Activated CD4-positive, alpha-beta memory T cell treated with anti-CD3 and anti-CD28 coated beads, Interleukin-2, amount 10 ng/mL, durations not matched to agents 7 days and 5 days (primary cell): ENCODE measurements at regions not wholly inside any gene's neighbourhood (a gene's known extent, or its start where the extent isn't known, plus 50 kb on each side); places are given as distances from the start of the nearest gene placed in this dataset.
A peak's percentile ranks its signal among the peaks of the same experiment; 100 is the strongest.

Experiments
- CTCF ChIA-PET: fragments of 350-600 bp; sonication (Branson Sonifier 250); formaldehyde crosslinking; loops from one replicate; lab custom pipeline; 2021; ENCODE audit warnings: antibody characterized with exemption, inconsistent platforms; lab: Charles Lee
- POLR2A ChIA-PET: fragments of 350-600 bp; sonication (Branson Sonifier 250); formaldehyde crosslinking; loops from one replicate; lab custom pipeline; 2021; ENCODE audit warnings: antibody characterized with exemption; lab: Charles Lee
- DNase-seq: peaks from one replicate; pipeline ENCODE4 v3.0.0-alpha.2; 2020
- H3K27ac Mint-ChIP-seq: one replicate; pipeline ENCODE4 v1.8.0; 2021; ENCODE audit warnings: mild to moderate bottlenecking, mixed read lengths
- H3K27me3 Mint-ChIP-seq: one replicate; pipeline ENCODE4 v1.8.0; 2021; ENCODE audit warnings: mixed read lengths
- H3K36me3 Mint-ChIP-seq: one replicate; pipeline ENCODE4 v1.8.0; 2021; ENCODE audit warnings: low read depth, mixed read lengths
- H3K4me1 Mint-ChIP-seq: one replicate; pipeline ENCODE4 v1.8.0; 2021; ENCODE audit warnings: mixed read lengths
- H3K4me3 Mint-ChIP-seq: one replicate; pipeline ENCODE4 v1.8.0; 2021; ENCODE audit warnings: mild to moderate bottlenecking, mixed read lengths
- H3K9me3 Mint-ChIP-seq: one replicate; pipeline ENCODE4 v1.8.0; 2021; ENCODE audit warnings: mixed read lengths

DNA sequence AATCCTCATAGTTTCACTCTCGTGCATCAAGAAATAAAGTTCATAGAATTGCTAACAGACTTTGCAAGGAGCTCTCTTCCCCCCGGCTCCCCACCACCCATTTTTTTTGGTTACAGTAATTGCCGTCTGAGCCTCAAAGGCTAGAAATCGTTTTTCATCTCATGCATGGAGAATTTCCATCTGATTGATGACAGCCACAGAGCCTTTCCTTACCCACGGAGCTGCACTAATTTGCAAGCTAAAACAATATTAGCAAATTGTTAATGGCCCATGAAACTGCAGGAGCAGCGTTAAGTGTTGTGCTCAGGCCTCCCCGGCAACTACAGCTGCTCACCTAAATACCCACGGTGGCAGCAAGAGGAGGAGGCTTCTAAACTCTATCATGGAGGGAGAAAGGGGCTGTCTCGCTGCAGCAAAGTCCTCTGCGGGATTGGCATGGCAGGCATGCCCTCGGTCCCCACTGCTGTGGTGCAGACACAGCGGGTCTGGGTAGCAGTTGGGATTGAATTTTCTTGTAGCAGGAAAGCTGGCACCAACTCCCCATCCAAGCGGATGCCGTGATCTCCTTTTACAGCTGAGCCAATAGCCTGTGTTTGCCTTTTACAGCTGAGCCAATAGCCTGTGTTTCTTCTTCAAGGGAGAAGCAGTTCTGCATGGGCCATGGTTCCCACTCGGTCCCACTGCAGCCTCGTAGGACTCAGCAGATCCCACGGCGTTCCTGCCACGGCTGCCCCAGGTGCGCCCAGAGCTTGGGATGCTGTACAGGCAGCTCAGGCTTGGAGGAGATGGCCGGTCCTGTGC, 412.3 kb downstream of the BRD1 start:
- ChIA-PET POLR2A (no interaction called here), CTCF (no interaction called here)
- no peaks in the 10 kb centered on the region for H3K9me3 Mint-ChIP-seq
- H3K36me3 Mint-ChIP-seq, result no peaks in the 10 kb centered on the region
- no peak for DNase-seq
- H3K27ac Mint-ChIP-seq, result no peak overlapping the region
- no peak overlapping the region for H3K4me3 Mint-ChIP-seq
- no peaks in the 10 kb centered on the region for H3K27me3 Mint-ChIP-seq
- H3K4me1 Mint-ChIP-seq, result no peaks in the 10 kb centered on the region

GRCh38 chr22:49413551-49413950, 414.1 kb downstream of the BRD1 start:
- CTCF ChIA-PET, result no interaction called here
- no peaks in the 10 kb centered on the region for H3K4me1 Mint-ChIP-seq
- no peaks in the 10 kb centered on the region for H3K36me3 Mint-ChIP-seq

GRCh38 chr22:49413146-49413545, 414.5 kb downstream of the BRD1 start:
- H3K4me1 Mint-ChIP-seq, result no peaks in the 10 kb centered on the region
- no peaks in the 10 kb centered on the region for H3K9me3 Mint-ChIP-seq
- no peak overlapping the region for H3K27ac Mint-ChIP-seq
- DNase-seq, result no peak
- ChIA-PET CTCF (no interaction called here), POLR2A (no interaction called here)
- H3K4me3 Mint-ChIP-seq, result no peak overlapping the region
- no peaks in the 10 kb centered on the region for H3K36me3 Mint-ChIP-seq
- no peaks in the 10 kb centered on the region for H3K27me3 Mint-ChIP-seq

More at GRCh38 chr22:49413551-49413950, 414.1 kb downstream of the BRD1 start:
- Mint-ChIP-seq H3K27ac (no peak overlapping the region), H3K9me3 (no peaks in the 10 kb centered on the region), H3K27me3 (no peaks in the 10 kb centered on the region), H3K4me3 (no peak overlapping the region)
- no peak for DNase-seq
- POLR2A ChIA-PET, result no interaction called here

- H3K27me3 Mint-ChIP-seq, result no peaks in the 10 kb centered on the region
- no peak overlapping the region for H3K27ac Mint-ChIP-seq
- no peaks in the 10 kb centered on the region for H3K4me1 Mint-ChIP-seq
- ChIA-PET CTCF (no interaction called here), POLR2A (no interaction called here)
- no peaks in the 10 kb centered on the region for H3K9me3 Mint-ChIP-seq
- DNase-seq, result no peak
- H3K4me3 Mint-ChIP-seq, result no peak overlapping the region
- H3K36me3 Mint-ChIP-seq, result no peaks in the 10 kb centered on the region
Observed at GRCh38 chr22:49412236-49412635, 415.4 kb downstream of the BRD1 start.

DNA sequence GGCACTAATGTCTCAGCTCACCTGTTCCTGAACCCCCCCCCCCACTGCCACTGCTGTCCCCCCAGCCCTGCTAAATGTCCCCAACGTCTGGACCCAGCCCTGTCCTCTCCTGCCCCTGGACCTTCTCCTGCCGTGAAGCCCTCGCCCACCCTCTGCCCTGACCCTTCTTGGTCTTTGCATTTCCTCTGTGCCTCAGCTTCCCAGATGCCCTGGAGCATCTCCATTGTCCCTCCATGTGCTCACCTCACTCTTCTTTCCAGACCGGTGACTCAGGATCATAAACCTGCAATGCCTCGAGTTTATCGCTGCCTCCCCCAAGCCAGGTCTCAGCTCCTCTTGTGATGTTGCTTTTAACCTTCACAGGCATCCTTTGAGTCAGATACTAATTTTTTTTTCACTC, 416.4 kb downstream of the BRD1 start:
- H3K36me3 Mint-ChIP-seq, result no peaks in the 10 kb centered on the region
- H3K9me3 Mint-ChIP-seq, result no peaks in the 10 kb centered on the region
- ChIA-PET CTCF (no interaction called here), POLR2A (no interaction called here)
- no peaks in the 10 kb centered on the region for H3K4me1 Mint-ChIP-seq
- no peak overlapping the region for H3K27ac Mint-ChIP-seq
- no peak for DNase-seq
- no peaks in the 10 kb centered on the region for H3K27me3 Mint-ChIP-seq
- no peak overlapping the region for H3K4me3 Mint-ChIP-seq

DNA sequence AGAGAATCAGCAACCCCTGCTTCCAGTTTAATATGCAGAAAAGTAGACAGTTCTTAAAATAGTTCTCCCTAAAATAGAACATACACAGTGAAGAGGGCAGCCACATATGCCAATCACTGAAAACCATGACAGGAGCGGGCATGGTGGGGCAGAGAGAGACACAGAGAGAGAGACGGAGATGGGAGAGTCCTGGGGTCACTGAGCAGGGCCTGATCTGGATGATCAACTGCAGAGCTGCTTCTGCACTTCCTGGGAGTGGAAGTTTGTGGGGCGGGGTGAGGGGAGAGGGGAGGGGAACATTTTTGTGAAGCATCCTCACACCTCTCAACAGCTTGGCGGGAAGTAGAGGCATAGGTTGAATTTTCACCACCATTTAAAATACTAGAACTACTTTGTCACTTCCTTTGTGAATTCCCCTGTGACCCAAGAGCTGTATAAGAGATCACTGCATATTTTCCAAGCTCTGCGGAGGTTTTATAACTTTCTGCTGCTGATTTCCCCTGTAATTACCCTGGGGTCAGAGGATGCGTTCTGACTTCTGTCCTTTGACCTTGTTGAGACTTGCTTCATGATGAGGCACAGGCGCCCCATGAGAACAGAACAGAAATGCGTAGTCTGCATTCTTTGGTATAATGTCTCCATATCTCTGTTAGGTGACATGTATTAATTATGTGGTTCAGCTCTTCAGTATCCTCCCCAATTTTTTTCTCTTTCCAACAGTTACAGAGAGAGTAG, 419.4 kb downstream of the BRD1 start:
- CTCF ChIA-PET, result no interaction called here
- H3K9me3 Mint-ChIP-seq, result no peaks in the 10 kb centered on the region
- POLR2A ChIA-PET, result no interaction called here
- no peak overlapping the region for H3K27ac Mint-ChIP-seq
- no peaks in the 10 kb centered on the region for H3K4me1 Mint-ChIP-seq
- H3K27me3 Mint-ChIP-seq, result no peaks in the 10 kb centered on the region
- H3K4me3 Mint-ChIP-seq, result no peak overlapping the region
- H3K36me3 Mint-ChIP-seq, result no peaks in the 10 kb centered on the region
- no peak for DNase-seq

GRCh38 chr22:49406879-49407587, 420.6 kb downstream of the BRD1 start:
- DNase-seq, result no peak
- POLR2A ChIA-PET, result no interaction called here
- H3K4me1 Mint-ChIP-seq, result no peaks in the 10 kb centered on the region
- H3K36me3 Mint-ChIP-seq, result no peaks in the 10 kb centered on the region
- H3K27ac Mint-ChIP-seq, result no peak overlapping the region
- H3K4me3 Mint-ChIP-seq, result no peak overlapping the region
- no peaks in the 10 kb centered on the region for H3K9me3 Mint-ChIP-seq
- CTCF ChIA-PET, result no interaction called here
- H3K27me3 Mint-ChIP-seq, result no peaks in the 10 kb centered on the region

GRCh38 chr22:49406047-49406650, 421.5 kb downstream of the BRD1 start:
- ChIA-PET CTCF (no interaction called here), POLR2A (no interaction called here)
- no peaks in the 10 kb centered on the region for H3K9me3 Mint-ChIP-seq
- no peak overlapping the region for H3K27ac Mint-ChIP-seq
- H3K4me3 Mint-ChIP-seq, result no peak overlapping the region
- H3K4me1 Mint-ChIP-seq, result no peaks in the 10 kb centered on the region
- H3K27me3 Mint-ChIP-seq, result no peaks in the 10 kb centered on the region
- no peak for DNase-seq
- H3K36me3 Mint-ChIP-seq, result no peaks in the 10 kb centered on the region

GRCh38 chr22:49405590-49405989, 422.1 kb downstream of the BRD1 start:
- no peak for DNase-seq
- Mint-ChIP-seq H3K9me3 (no peaks in the 10 kb centered on the region), H3K4me1 (no peaks in the 10 kb centered on the region), H3K36me3 (no peaks in the 10 kb centered on the region), H3K27ac (no peak overlapping the region), H3K4me3 (no peak overlapping the region), H3K27me3 (no peaks in the 10 kb centered on the region)
- ChIA-PET POLR2A (no interaction called here), CTCF (no interaction called here)

DNA sequence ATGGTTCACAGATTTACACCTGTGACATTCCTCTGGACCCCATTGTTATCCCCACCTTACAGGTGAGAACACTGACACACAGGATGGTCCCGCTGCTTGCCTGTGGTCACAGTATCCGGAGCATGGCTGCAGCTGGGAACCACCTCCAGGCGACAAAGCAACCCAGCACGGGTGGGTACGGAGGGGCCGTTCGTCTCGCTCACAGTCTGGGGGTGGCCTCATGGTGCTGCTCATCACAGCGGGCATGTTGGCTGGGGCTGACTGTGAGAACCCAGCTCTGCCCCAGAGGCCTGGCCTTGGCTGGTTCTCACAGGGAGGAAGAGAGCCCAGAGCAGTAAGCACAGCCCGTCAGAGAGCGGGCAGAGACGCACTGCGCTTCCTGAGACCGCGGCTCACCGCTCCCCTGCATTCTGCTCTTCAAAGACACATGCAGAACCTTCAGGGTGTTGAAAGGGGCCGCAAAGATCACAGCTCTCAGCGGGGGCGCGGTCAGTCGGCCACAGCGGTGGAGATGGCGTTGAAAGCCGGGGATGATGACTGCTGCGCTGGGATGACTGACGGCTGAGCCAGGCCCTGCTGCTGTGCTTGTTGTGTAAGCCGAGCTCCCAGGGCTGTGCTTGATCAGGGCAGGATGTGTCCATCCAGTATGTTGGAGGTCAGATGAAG, 423.0 kb downstream of the BRD1 start:
- peak; percentile 3 for DNase-seq
- POLR2A ChIA-PET, result no interaction called here
- no peaks in the 10 kb centered on the region for H3K9me3 Mint-ChIP-seq

GRCh38 chr22:49404020-49404419, 423.7 kb downstream of the BRD1 start:
- no peak overlapping the region for H3K4me3 Mint-ChIP-seq
- no peaks in the 10 kb centered on the region for H3K9me3 Mint-ChIP-seq
- no peak overlapping the region for H3K27ac Mint-ChIP-seq
- H3K27me3 Mint-ChIP-seq, result no peaks in the 10 kb centered on the region
- ChIA-PET CTCF (no interaction called here), POLR2A (no interaction called here)
- no peaks in the 10 kb centered on the region for H3K36me3 Mint-ChIP-seq
- H3K4me1 Mint-ChIP-seq, result no peaks in the 10 kb centered on the region
- no peak for DNase-seq

More for the DNA sequence above, 423.0 kb downstream of the BRD1 start:
- CTCF ChIA-PET, result no interaction called here
- H3K27me3 Mint-ChIP-seq, result no peaks in the 10 kb centered on the region
- H3K36me3 Mint-ChIP-seq, result no peaks in the 10 kb centered on the region
- no peak overlapping the region for H3K4me3 Mint-ChIP-seq
- no peak overlapping the region for H3K27ac Mint-ChIP-seq
- H3K4me1 Mint-ChIP-seq, result no peaks in the 10 kb centered on the region

GRCh38 chr22:49403102-49403501, 424.6 kb downstream of the BRD1 start:
- no peak overlapping the region for H3K4me3 Mint-ChIP-seq
- CTCF ChIA-PET, result no interaction called here
- no peaks in the 10 kb centered on the region for H3K27me3 Mint-ChIP-seq
- DNase-seq, result no peak
- H3K36me3 Mint-ChIP-seq, result no peaks in the 10 kb centered on the region
- no peaks in the 10 kb centered on the region for H3K4me1 Mint-ChIP-seq
- POLR2A ChIA-PET, result no interaction called here
- no peaks in the 10 kb centered on the region for H3K9me3 Mint-ChIP-seq
- no peak overlapping the region for H3K27ac Mint-ChIP-seq

- POLR2A ChIA-PET, result no interaction called here
- DNase-seq, result no peak
Observed at GRCh38 chr22:49402169-49402568, 425.5 kb downstream of the BRD1 start.

More at GRCh38 chr22:49402169-49402568, 425.5 kb downstream of the BRD1 start:
- no peaks in the 10 kb centered on the region for H3K9me3 Mint-ChIP-seq
- H3K36me3 Mint-ChIP-seq, result no peaks in the 10 kb centered on the region
- H3K4me3 Mint-ChIP-seq, result no peak overlapping the region
- no peaks in the 10 kb centered on the region for H3K4me1 Mint-ChIP-seq
- H3K27me3 Mint-ChIP-seq, result no peaks in the 10 kb centered on the region
- CTCF ChIA-PET, result no interaction called here
- H3K27ac Mint-ChIP-seq, result no peak overlapping the region
